ENCODE measurements at regions not wholly inside any gene's neighbourhood (a gene's known extent, or its start where the extent isn't known, plus 50 kb on each side); places are given as distances from the start of the nearest gene placed in this dataset.

- TF ChIP-seq CTCF (IDR thresholded peaks at IDR 0.05) (no peak), POLR2A (IDR thresholded peaks at IDR 0.05) (no peak)
Measured at GRCh38 chr3:25080461-25080860, 347.6 kb upstream of the RARB start.

Measured in testis (tissue), 2 donors.